Skeletal muscle satellite cell (primary cell): ENCODE measurements at regions not wholly inside any gene's neighbourhood (a gene's known extent, or its start where the extent isn't known, plus 50 kb on each side); places are given as distances from the start of the nearest gene placed in this dataset.

Experiments
- H3K27me3 ChIP-seq: 2 replicates; pipeline ENCODE4 v1.7.0; 2013; ENCODE audit warnings: low read length; ENCODE audit not compliant: control insufficient read depth, insufficient read depth
- H3K36me3 ChIP-seq: 2 replicates; pipeline ENCODE4 v1.7.0; 2013; ENCODE audit warnings: mild to moderate bottlenecking, control low read depth, low read length; ENCODE audit not compliant: insufficient read depth
- H3K4me1 ChIP-seq: 2 replicates; pipeline ENCODE4 v1.7.0; 2013; ENCODE audit warnings: low read length; ENCODE audit not compliant: control insufficient read depth, insufficient read depth
- H3K4me2 ChIP-seq: 2 replicates; pipeline ENCODE4 v1.7.0; 2013; ENCODE audit warnings: mild to moderate bottlenecking, low read length
- H3K4me3 ChIP-seq: 2 replicates; pipeline ENCODE4 v1.7.0; 2013; ENCODE audit warnings: low read length
- H3K9ac ChIP-seq: 2 replicates; pipeline ENCODE4 v1.7.0; 2013; ENCODE audit warnings: mild to moderate bottlenecking, low read depth, low read length, moderate library complexity
- H3K9me3 ChIP-seq: replicated peaks from 2 replicates; pipeline ENCODE4 v1.7.0; 2013; ENCODE audit warnings: mild to moderate bottlenecking, control low read depth, low read length

GRCh38 chr10:83212632-83213334 lies 926.5 kb upstream of the GHITM start:
- Histone ChIP-seq H3K4me1 (no peaks in the 10 kb centered on the region), H3K9me3 (peaks cover 3% of the 10 kb centered on the region), H3K9ac (no peak overlapping the region), H3K4me3 (no peak overlapping the region), H3K36me3 (no peaks in the 10 kb centered on the region), H3K4me2 (no peak overlapping the region), H3K27me3 (no peaks in the 10 kb centered on the region)

DNA sequence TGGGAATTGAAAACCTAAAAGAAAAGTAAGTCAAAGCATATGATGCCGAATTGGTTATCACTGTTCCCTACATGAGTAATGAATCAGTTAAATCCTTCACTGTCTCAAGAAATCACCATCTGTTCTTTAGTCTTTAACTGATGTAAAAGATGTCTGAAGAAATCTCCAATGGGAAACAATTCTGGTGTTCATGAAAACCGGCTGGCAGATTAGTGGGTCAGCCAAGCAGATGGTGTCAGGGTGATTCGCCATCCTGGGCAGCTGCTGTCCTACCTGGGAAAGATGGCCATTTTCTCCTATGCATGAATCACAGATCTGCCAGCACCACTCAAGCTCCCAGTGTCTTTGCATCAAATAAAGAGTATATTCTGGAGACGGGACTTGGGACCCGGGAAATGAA lies 925.2 kb upstream of the GHITM start:
- Histone ChIP-seq H3K27me3 (no peaks in the 10 kb centered on the region), H3K4me2 (no peak overlapping the region), H3K36me3 (no peaks in the 10 kb centered on the region), H3K9me3 (peaks cover 6% of the 10 kb centered on the region), H3K4me1 (no peaks in the 10 kb centered on the region), H3K9ac (no peak overlapping the region), H3K4me3 (no peak overlapping the region)

DNA sequence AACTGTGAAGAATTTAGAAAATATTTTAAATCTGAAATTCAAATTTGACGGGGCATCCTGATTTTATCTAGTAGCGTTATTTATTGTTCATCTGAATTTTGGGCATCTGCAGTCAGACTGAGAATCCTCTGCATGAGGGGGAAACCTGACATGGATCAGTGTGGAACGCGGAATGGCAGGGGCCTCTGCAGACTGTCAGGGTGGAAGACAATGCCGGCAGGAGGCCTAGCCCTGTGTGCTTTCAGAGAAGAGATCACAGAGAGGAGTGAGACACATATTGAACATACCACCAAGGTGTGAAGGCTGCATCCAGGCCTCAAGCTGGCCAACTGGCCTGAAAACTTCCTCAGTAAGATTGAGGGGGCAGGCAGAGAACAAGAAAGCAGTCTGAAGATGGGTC lies 921.1 kb upstream of the GHITM start:
- no peak overlapping the region for H3K4me2 ChIP-seq
- no peak overlapping the region for H3K9ac ChIP-seq
- no peaks in the 10 kb centered on the region for H3K27me3 ChIP-seq
- H3K4me1 ChIP-seq, result no peaks in the 10 kb centered on the region
- peaks cover 17% of the 10 kb centered on the region for H3K9me3 ChIP-seq
- H3K36me3 ChIP-seq, result no peaks in the 10 kb centered on the region
- H3K4me3 ChIP-seq, result no peak overlapping the region

GRCh38 chr10:83222300-83222699 lies 917.0 kb upstream of the GHITM start:
- Histone ChIP-seq H3K4me3 (no peak overlapping the region), H3K36me3 (no peaks in the 10 kb centered on the region), H3K4me2 (no peak overlapping the region), H3K4me1 (no peaks in the 10 kb centered on the region), H3K9me3 (peaks cover 14% of the 10 kb centered on the region), H3K9ac (no peak overlapping the region), H3K27me3 (no peaks in the 10 kb centered on the region)

DNA sequence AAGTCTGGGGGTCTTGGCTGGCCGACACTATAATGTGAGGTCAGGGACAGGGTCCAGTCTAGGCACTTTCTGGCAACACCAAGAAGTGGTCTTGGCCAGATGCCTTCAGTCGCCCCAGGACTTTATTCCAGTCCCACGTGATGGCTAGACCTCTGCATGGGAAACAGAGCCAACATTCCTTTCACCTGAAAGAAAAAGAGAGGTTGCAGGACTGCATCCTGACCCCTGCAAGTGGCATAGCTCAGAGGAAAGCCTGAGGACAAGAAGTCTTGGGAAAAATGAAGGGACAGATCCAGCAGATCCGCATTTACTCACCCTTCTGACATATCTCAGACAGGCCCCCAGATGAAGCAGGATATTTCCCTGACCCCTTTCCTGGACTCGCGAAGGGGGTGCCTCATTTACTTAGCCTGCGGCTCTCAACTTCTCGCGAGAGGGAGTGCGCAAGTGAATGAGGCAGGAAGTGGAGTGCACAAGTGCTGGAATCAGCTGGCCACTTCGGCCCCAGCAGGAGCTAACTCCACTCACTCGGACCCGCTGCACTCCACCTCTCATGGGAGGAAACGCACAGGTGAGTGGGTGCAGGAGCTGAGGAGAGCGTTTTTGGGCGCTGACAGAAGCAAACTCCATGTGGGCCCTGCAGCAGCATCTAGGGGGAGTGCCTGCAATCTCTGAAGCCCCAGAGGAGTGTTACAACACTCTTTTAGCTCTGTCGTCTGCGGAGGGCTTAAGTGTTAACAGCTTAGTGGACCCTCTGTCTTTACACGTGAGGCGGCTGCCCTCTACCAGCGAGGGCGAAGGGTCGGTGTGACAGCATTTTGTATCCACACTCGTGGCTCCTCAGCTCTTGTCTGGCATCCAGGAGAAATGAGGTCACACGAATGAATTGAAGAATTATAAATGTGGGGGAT lies 916.2 kb upstream of the GHITM start:
- H3K4me2 ChIP-seq, result no peak overlapping the region
- no peak overlapping the region for H3K9ac ChIP-seq
- H3K27me3 ChIP-seq, result no peaks in the 10 kb centered on the region
- H3K36me3 ChIP-seq, result no peaks in the 10 kb centered on the region
- H3K9me3 ChIP-seq, result peaks cover 14% of the 10 kb centered on the region
- H3K4me3 ChIP-seq, result no peak overlapping the region
- H3K4me1 ChIP-seq, result no peaks in the 10 kb centered on the region

- Histone ChIP-seq H3K9me3 (peaks cover 6% of the 10 kb centered on the region), H3K4me1 (no peaks in the 10 kb centered on the region), H3K9ac (no peak overlapping the region), H3K36me3 (no peaks in the 10 kb centered on the region), H3K4me2 (no peak overlapping the region), H3K27me3 (no peaks in the 10 kb centered on the region), H3K4me3 (no peak overlapping the region)
Measured at GRCh38 chr10:83225781-83226180, 913.5 kb upstream of the GHITM start.

DNA sequence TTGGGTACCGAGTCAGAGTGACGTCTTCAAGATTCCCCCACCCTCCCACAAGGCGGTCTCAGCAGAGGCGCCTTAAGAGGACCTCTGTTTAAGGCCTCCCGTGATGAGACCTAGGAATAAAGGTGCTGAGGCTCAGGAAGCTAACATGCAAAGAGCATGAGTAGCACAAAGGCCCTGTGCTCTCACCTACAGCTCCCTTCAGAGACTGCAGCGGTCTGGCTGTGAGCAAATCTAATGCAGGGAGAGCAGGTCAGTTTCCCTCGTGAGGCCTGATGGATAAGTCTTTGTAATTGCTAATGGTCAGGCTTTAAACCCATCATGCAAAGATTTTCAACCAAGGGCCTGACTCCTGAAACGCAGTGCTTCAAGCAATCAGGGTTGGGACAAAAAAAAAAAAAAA lies 909.3 kb upstream of the GHITM start:
- Histone ChIP-seq H3K27me3 (no peaks in the 10 kb centered on the region), H3K9me3 (no peaks in the 10 kb centered on the region), H3K4me2 (no peak overlapping the region), H3K36me3 (no peaks in the 10 kb centered on the region), H3K4me1 (no peaks in the 10 kb centered on the region), H3K4me3 (no peak overlapping the region), H3K9ac (no peak overlapping the region)

- H3K4me3 ChIP-seq, result no peak overlapping the region
- H3K27me3 ChIP-seq, result no peaks in the 10 kb centered on the region
- no peaks in the 10 kb centered on the region for H3K4me1 ChIP-seq
- no peak overlapping the region for H3K9ac ChIP-seq
- H3K4me2 ChIP-seq, result no peak overlapping the region
- H3K9me3 ChIP-seq, result no peaks in the 10 kb centered on the region
- H3K36me3 ChIP-seq, result no peaks in the 10 kb centered on the region
Measured at GRCh38 chr10:83233691-83234090, 905.6 kb upstream of the GHITM start.

DNA sequence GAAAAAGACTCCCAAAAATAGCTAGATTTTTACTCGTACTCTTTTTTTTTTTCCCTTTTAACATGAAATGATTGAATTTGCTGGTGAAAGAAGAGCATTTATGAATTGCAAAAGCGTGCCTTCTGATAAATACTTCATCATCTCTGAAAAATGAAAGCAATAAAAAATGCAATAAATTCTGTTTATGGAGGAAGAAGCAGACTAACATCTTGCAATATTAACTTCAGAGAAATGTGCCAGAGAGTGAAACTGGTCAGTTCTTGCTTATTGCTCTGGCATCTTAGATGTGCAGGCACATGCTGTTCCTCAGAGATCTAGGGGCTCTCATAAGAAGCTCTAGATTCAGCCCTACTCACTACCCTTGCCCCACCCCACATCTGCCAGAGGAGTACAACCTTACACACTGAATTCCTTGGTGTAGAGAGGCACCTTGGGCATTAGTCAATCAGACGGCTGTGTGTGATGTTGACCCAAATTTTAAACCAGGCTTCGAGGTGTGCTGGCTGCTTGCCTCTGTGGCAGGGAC lies 891.1 kb upstream of the GHITM start:
- Histone ChIP-seq H3K4me1 (no peaks in the 10 kb centered on the region), H3K36me3 (no peaks in the 10 kb centered on the region), H3K4me3 (no peak overlapping the region), H3K27me3 (no peaks in the 10 kb centered on the region), H3K4me2 (no peak overlapping the region), H3K9ac (no peak overlapping the region), H3K9me3 (peaks cover 8% of the 10 kb centered on the region)

GRCh38 chr10:83250396-83250795 lies 888.9 kb upstream of the GHITM start:
- Histone ChIP-seq H3K4me1 (no peaks in the 10 kb centered on the region), H3K4me2 (no peak overlapping the region), H3K27me3 (no peaks in the 10 kb centered on the region), H3K9ac (no peak overlapping the region), H3K9me3 (peaks cover 8% of the 10 kb centered on the region), H3K36me3 (no peaks in the 10 kb centered on the region), H3K4me3 (no peak overlapping the region)

- no peaks in the 10 kb centered on the region for H3K4me1 ChIP-seq
- H3K27me3 ChIP-seq, result no peaks in the 10 kb centered on the region
- H3K9me3 ChIP-seq, result peaks cover 8% of the 10 kb centered on the region
- H3K4me2 ChIP-seq, result no peak overlapping the region
- no peak overlapping the region for H3K9ac ChIP-seq
- no peaks in the 10 kb centered on the region for H3K36me3 ChIP-seq
- H3K4me3 ChIP-seq, result no peak overlapping the region
Measured at GRCh38 chr10:83252169-83252568, 887.1 kb upstream of the GHITM start.
